ENCODE measurements at regions not wholly inside any gene's neighbourhood (a gene's known extent, or its start where the extent isn't known, plus 50 kb on each side); places are given as distances from the start of the nearest gene placed in this dataset.

GRCh38 chr9:11158063-11158462, 545.3 kb upstream of the PTPRD start:
- TF ChIP-seq CTCF (IDR thresholded peaks at IDR 0.05) (no peak), POLR2AphosphoS5 (IDR thresholded peaks at IDR 0.05) (no peak)

Measured in suprapubic skin (tissue), 3 donors.